ENCODE measurements at regions not wholly inside any gene's neighbourhood (a gene's known extent, or its start where the extent isn't known, plus 50 kb on each side); places are given as distances from the start of the nearest gene placed in this dataset.

DNA sequence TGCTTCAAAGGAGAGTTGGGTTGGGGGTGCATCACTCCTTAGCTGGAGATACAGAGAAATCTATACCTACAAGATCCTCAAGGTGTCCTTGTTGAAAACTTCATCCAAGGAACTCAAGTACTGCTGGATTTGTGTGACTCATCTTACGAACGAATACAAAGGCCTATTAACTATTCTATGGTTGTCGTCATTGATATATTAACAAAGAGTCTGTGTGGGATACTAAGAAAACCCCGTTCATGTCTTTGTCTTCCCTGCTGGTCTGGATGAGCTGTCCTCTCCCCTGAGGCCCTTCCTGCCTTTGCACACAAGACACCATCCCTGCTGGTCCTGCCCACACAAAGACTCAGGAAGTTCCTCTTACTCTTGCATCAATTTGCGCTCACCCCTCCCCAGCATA is 54.9 kb upstream of the IRF2 start (continued):
- TF ChIP-seq, protein P1, sequence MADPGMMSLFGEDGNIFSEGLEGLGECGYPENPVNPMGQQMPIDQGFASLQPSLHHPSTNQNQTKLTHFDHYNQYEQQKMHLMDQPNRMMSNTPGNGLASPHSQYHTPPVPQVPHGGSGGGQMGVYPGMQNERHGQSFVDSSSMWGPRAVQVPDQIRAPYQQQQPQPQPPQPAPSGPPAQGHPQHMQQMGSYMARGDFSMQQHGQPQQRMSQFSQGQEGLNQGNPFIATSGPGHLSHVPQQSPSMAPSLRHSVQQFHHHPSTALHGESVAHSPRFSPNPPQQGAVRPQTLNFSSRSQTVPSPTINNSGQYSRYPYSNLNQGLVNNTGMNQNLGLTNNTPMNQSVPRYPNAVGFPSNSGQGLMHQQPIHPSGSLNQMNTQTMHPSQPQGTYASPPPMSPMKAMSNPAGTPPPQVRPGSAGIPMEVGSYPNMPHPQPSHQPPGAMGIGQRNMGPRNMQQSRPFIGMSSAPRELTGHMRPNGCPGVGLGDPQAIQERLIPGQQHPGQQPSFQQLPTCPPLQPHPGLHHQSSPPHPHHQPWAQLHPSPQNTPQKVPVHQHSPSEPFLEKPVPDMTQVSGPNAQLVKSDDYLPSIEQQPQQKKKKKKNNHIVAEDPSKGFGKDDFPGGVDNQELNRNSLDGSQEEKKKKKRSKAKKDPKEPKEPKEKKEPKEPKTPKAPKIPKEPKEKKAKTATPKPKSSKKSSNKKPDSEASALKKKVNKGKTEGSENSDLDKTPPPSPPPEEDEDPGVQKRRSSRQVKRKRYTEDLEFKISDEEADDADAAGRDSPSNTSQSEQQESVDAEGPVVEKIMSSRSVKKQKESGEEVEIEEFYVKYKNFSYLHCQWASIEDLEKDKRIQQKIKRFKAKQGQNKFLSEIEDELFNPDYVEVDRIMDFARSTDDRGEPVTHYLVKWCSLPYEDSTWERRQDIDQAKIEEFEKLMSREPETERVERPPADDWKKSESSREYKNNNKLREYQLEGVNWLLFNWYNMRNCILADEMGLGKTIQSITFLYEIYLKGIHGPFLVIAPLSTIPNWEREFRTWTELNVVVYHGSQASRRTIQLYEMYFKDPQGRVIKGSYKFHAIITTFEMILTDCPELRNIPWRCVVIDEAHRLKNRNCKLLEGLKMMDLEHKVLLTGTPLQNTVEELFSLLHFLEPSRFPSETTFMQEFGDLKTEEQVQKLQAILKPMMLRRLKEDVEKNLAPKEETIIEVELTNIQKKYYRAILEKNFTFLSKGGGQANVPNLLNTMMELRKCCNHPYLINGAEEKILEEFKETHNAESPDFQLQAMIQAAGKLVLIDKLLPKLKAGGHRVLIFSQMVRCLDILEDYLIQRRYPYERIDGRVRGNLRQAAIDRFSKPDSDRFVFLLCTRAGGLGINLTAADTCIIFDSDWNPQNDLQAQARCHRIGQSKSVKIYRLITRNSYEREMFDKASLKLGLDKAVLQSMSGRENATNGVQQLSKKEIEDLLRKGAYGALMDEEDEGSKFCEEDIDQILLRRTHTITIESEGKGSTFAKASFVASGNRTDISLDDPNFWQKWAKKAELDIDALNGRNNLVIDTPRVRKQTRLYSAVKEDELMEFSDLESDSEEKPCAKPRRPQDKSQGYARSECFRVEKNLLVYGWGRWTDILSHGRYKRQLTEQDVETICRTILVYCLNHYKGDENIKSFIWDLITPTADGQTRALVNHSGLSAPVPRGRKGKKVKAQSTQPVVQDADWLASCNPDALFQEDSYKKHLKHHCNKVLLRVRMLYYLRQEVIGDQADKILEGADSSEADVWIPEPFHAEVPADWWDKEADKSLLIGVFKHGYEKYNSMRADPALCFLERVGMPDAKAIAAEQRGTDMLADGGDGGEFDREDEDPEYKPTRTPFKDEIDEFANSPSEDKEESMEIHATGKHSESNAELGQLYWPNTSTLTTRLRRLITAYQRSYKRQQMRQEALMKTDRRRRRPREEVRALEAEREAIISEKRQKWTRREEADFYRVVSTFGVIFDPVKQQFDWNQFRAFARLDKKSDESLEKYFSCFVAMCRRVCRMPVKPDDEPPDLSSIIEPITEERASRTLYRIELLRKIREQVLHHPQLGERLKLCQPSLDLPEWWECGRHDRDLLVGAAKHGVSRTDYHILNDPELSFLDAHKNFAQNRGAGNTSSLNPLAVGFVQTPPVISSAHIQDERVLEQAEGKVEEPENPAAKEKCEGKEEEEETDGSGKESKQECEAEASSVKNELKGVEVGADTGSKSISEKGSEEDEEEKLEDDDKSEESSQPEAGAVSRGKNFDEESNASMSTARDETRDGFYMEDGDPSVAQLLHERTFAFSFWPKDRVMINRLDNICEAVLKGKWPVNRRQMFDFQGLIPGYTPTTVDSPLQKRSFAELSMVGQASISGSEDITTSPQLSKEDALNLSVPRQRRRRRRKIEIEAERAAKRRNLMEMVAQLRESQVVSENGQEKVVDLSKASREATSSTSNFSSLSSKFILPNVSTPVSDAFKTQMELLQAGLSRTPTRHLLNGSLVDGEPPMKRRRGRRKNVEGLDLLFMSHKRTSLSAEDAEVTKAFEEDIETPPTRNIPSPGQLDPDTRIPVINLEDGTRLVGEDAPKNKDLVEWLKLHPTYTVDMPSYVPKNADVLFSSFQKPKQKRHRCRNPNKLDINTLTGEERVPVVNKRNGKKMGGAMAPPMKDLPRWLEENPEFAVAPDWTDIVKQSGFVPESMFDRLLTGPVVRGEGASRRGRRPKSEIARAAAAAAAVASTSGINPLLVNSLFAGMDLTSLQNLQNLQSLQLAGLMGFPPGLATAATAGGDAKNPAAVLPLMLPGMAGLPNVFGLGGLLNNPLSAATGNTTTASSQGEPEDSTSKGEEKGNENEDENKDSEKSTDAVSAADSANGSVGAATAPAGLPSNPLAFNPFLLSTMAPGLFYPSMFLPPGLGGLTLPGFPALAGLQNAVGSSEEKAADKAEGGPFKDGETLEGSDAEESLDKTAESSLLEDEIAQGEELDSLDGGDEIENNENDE (IDR thresholded peaks at IDR 0.05; ENCODE audit: insufficient replicate concordance, low read length): no peak
- TF ChIP-seq POLR2AphosphoS5 (IDR thresholded peaks at IDR 0.05; ENCODE audit: low read depth, low read length): no peak
- no peak for TF ChIP-seq SRF (IDR thresholded peaks at IDR 0.05; ENCODE audit: low read depth, low read length)
